GM12891 (cell line): ENCODE measurements at regions not wholly inside any gene's neighbourhood (a gene's known extent, or its start where the extent isn't known, plus 50 kb on each side); places are given as distances from the start of the nearest gene placed in this dataset.

Source experiments
- PAX5 ChIP-seq: IDR thresholded peaks from 2 replicates; pipeline ENCODE4 v1.6.1; 2011; ENCODE audit warnings: low read length, moderate library complexity, mild to moderate bottlenecking; ENCODE audit not compliant: insufficient read depth, severe bottlenecking
- POLR2A ChIP-seq: IDR thresholded peaks from 2 replicates; pipeline ENCODE4 v1.6.1; 2011; ENCODE audit warnings: low read depth, low read length, control low read depth
- POLR2AphosphoS5 ChIP-seq: IDR thresholded peaks from 2 replicates; pipeline ENCODE4 v1.6.1; 2011; ENCODE audit warnings: low read depth, low read length, control low read depth
- POU2F2 ChIP-seq: IDR thresholded peaks from 2 replicates; pipeline ENCODE4 v1.6.1; 2011; ENCODE audit warnings: low read depth, mild to moderate bottlenecking, control low read depth, low read length, moderate library complexity
- SPI1 ChIP-seq: IDR thresholded peaks from 2 replicates; pipeline ENCODE4 v1.6.1; 2011; ENCODE audit warnings: low read depth, low read length, control low read depth
- TAF1 ChIP-seq: IDR thresholded peaks from 2 replicates; pipeline ENCODE4 v1.6.1; 2011; ENCODE audit warnings: low read depth, low read length, control low read depth

GRCh38 chr7:6886198-6886597 is 60.1 kb upstream of the CCZ1B start:
- TF ChIP-seq POLR2A (no peak), POLR2AphosphoS5 (no peak), POU2F2 (no peak), TAF1 (no peak), SPI1 (no peak), PAX5 (no peak)
